Keratinocyte (primary cell): ENCODE measurements at regions not wholly inside any gene's neighbourhood (a gene's known extent, or its start where the extent isn't known, plus 50 kb on each side); places are given as distances from the start of the nearest gene placed in this dataset.

Experiments used
- DNase-seq: peaks from one replicate; pipeline ENCODE4 v3.0.0-alpha.2; 2011; ENCODE audit warnings: low read depth, missing footprints, low spot score
- FAIRE-seq: peaks from 2 replicates; lab custom pipeline; 2011; peaks lifted over from hg19 to GRCh38; lab: Jason Lieb, UNC
- H2AFZ ChIP-seq: 2 replicates; pipeline ENCODE4 v1.6.0; 2012; ENCODE audit warnings: low read length, control low read depth, inconsistent platforms; ENCODE audit not compliant: control insufficient read depth
- H3K27ac ChIP-seq: 2 replicates; pipeline ENCODE4 v1.5.1; 2011; ENCODE audit warnings: low read length; ENCODE audit not compliant: control insufficient read depth, insufficient read depth
- H3K27me3 ChIP-seq: 3 replicates; pipeline ENCODE4 v1.6.0; 2011; ENCODE audit warnings: low read length; ENCODE audit not compliant: control insufficient read depth, insufficient read depth; ENCODE audit errors: extremely low read depth
- H3K36me3 ChIP-seq, 2 experiments: 2 replicates in 1 of 2; 3 replicates in 1 of 2; pipeline ENCODE4 v1.5.1; 2011; ENCODE audit warnings: low read length in 2 of 2, mild to moderate bottlenecking in 1 of 2; ENCODE audit not compliant: control insufficient read depth in 2 of 2, insufficient read depth in 2 of 2; ENCODE audit errors: extremely low read depth in 1 of 2
- H3K4me1 ChIP-seq: 3 replicates; pipeline ENCODE4 v1.5.1; 2011; ENCODE audit warnings: low read length; ENCODE audit not compliant: control insufficient read depth, insufficient read depth; ENCODE audit errors: extremely low read depth
- H3K4me2 ChIP-seq: 3 replicates; pipeline ENCODE4 v1.6.0; 2011; ENCODE audit warnings: low read depth, low read length; ENCODE audit not compliant: control insufficient read depth, insufficient read depth; ENCODE audit errors: extremely low read depth
- H3K4me3 ChIP-seq, 3 experiments: fragments of 200-600 bp in 1 of 3; sonication (generic) in 1 of 3; 2 replicates in 2 of 3; 3 replicates in 1 of 3; pipeline ENCODE4 v1.5.1; 2011 to 2016; ENCODE audit warnings: low read length in 3 of 3, mild to moderate bottlenecking in 3 of 3, control low read depth in 2 of 3, inconsistent platforms in 1 of 3, low read depth in 1 of 3, mixed read lengths in 1 of 3, mixed run types in 1 of 3, moderate library complexity in 1 of 3; ENCODE audit not compliant: control insufficient read depth in 2 of 3, insufficient read depth in 2 of 3; ENCODE audit errors: extremely low read depth in 1 of 3
- H3K79me2 ChIP-seq: 2 replicates; pipeline ENCODE4 v1.6.0; 2012; ENCODE audit warnings: low read length; ENCODE audit not compliant: control insufficient read depth, insufficient read depth
- H3K9ac ChIP-seq: 3 replicates; pipeline ENCODE4 v1.6.0; 2011; ENCODE audit warnings: low read length; ENCODE audit not compliant: control insufficient read depth, insufficient read depth; ENCODE audit errors: extremely low read depth
- H3K9me1 ChIP-seq: 3 replicates; pipeline ENCODE4 v1.6.0; 2011; ENCODE audit warnings: low read length; ENCODE audit not compliant: control insufficient read depth, insufficient read depth; ENCODE audit errors: extremely low read depth
- H3K9me3 ChIP-seq: 2 replicates; pipeline ENCODE4 v1.5.1; 2012; ENCODE audit warnings: low read depth, low read length; ENCODE audit not compliant: control insufficient read depth
- H4K20me1 ChIP-seq: 3 replicates; pipeline ENCODE4 v1.6.0; 2011; ENCODE audit warnings: low read length; ENCODE audit not compliant: control insufficient read depth, insufficient read depth; ENCODE audit errors: extremely low read depth
- CTCF ChIP-seq, 3 experiments: IDR thresholded peaks in 1 of 3; conservative IDR thresholded peaks in 1 of 3; optimal IDR thresholded peaks in 1 of 3; 2 replicates in 2 of 3; 3 replicates in 1 of 3; pipeline versions ENCODE3 to v1.5.1; 2011; ENCODE audit warnings: low read length in 3 of 3, mild to moderate bottlenecking in 3 of 3, moderate library complexity in 2 of 3, control low read depth in 1 of 3, inconsistent platforms in 1 of 3; ENCODE audit not compliant: insufficient read depth in 2 of 3; ENCODE audit errors: extremely low read depth in 1 of 3
- EZH2 ChIP-seq: IDR thresholded peaks from one replicate; pipeline ENCODE4 v1.6.1; 2012; ENCODE audit warnings: inconsistent platforms, mild to moderate bottlenecking, low read length, moderate library complexity
- dilution Hi-C: fragments of 300-500 bp; cut with MboI; formaldehyde crosslinking; loops from one replicate; pipeline ENCODE4 v1.7.0; 2020; ENCODE audit warnings: low sequenced_read_pairs; ENCODE audit not compliant: extremely low pct_ligation_motif_present

DNA sequence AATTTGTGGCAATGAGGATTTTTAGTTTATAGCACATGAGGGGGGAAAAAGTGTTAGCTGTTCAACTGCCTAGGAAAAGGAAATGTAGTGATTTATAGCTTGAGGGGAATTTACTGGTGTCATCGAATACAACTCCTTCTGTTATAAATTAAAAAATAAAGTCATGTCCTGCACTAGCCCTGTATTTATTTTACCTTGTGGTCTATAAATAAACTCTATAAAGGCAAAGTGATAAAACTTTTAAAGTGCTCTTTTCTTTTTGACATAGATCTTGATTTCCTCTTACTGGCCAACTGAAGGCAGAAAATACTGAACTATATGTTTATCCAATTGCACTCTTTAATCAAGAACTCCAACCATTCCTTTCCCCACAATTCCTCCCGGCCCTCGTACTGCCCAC, 672.1 kb upstream of the SLIT2 start:
- FAIRE-seq (no peak), DNase-seq (no peak)
- Histone ChIP-seq H3K9ac (no peak overlapping the region), H3K27me3 (no peaks in the 10 kb centered on the region), H3K4me1 (no peaks in the 10 kb centered on the region), H2AFZ (no peak overlapping the region), H4K20me1 (no peaks in the 10 kb centered on the region), H3K36me3 (no peaks in the 10 kb centered on the region), H3K9me3 (no peaks in the 10 kb centered on the region), H3K79me2 (no peaks in the 10 kb centered on the region), H3K4me2 (no peak overlapping the region), H3K27ac (no peak overlapping the region), H3K4me3 (no peak overlapping the region), H3K9me1 (no peaks in the 10 kb centered on the region)
- dilution Hi-C loops = no loop called here
- TF ChIP-seq CTCF (optimal IDR thresholded peaks at IDR 0.05 in 1 of 3, IDR thresholded peaks at IDR 0.05 in 1 of 3, conservative IDR thresholded peaks at IDR 0.05 in 1 of 3; ENCODE audit: extremely low read depth in 1 of 3, insufficient read depth in 2 of 3, low read length in 3 of 3) = no peak
- no peak for TF ChIP-seq EZH2

- Histone ChIP-seq H3K4me2 (no peak overlapping the region), H3K27ac (no peak overlapping the region), H3K9ac (no peak overlapping the region), H3K4me3 (no peak overlapping the region), H3K79me2 (no peaks in the 10 kb centered on the region), H3K9me3 (no peaks in the 10 kb centered on the region), H3K36me3 (no peaks in the 10 kb centered on the region), H2AFZ (no peak overlapping the region), H3K9me1 (no peaks in the 10 kb centered on the region), H3K4me1 (no peaks in the 10 kb centered on the region), H4K20me1 (no peaks in the 10 kb centered on the region), H3K27me3 (no peaks in the 10 kb centered on the region)
- FAIRE-seq (no peak), DNase-seq (no peak)
- no peak for TF ChIP-seq EZH2
- TF ChIP-seq CTCF (optimal IDR thresholded peaks at IDR 0.05 in 1 of 3, IDR thresholded peaks at IDR 0.05 in 1 of 3, conservative IDR thresholded peaks at IDR 0.05 in 1 of 3; ENCODE audit: extremely low read depth in 1 of 3, insufficient read depth in 2 of 3, low read length in 3 of 3) = no peak
- dilution Hi-C loops = no loop called here
Observed at GRCh38 chr4:19577097-19577496, 674.6 kb upstream of the SLIT2 start.
